ENCODE measurements at regions not wholly inside any gene's neighbourhood (a gene's known extent, or its start where the extent isn't known, plus 50 kb on each side); places are given as distances from the start of the nearest gene placed in this dataset.

GRCh38 chr5:129821477-129822131, 73.7 kb downstream of the MINAR2 start:
- FAIRE-seq: no peak

- no peak for FAIRE-seq
Observed at GRCh38 chr5:129830288-129830687, 74.0 kb upstream of the CHSY3 start.

- no peak for FAIRE-seq
Observed at GRCh38 chr5:129836321-129836720, 67.9 kb upstream of the CHSY3 start.

- FAIRE-seq: no peak
Observed at GRCh38 chr5:129844764-129845163, 59.5 kb upstream of the CHSY3 start.

- FAIRE-seq: peak; percentile 76
Observed at GRCh38 chr5:129852747-129853352, 51.4 kb upstream of the CHSY3 start.

GRCh38 chr5:129853588-129853987, 50.7 kb upstream of the CHSY3 start:
- no peak for FAIRE-seq
